DOHH2 (cell line): ENCODE measurements at regions not wholly inside any gene's neighbourhood (a gene's known extent, or its start where the extent isn't known, plus 50 kb on each side); places are given as distances from the start of the nearest gene placed in this dataset.
"Not testable (repeated sequence)": the region's sequence is repeated elsewhere in the genome, so short reads cannot be mapped to it uniquely, and the experiment has no call there.

Experiments used
- H3F3A ChIP-seq: fragments of 200-600 bp; sonication (generic), shearing (Covaris generic); 2 replicates; pipeline ENCODE4 v1.6.0; 2016; ENCODE audit warnings: antibody characterized with exemption, mild to moderate bottlenecking; ENCODE audit not compliant: control insufficient read depth, insufficient read depth
- H3K27ac ChIP-seq: fragments of 200-600 bp; sonication (generic); 2 replicates; pipeline ENCODE4 v1.5.1; 2014; ENCODE audit warnings: low read depth, mild to moderate bottlenecking, low read length, moderate library complexity
- H3K27me3 ChIP-seq: fragments of 200-600 bp; sonication (generic); 2 replicates; pipeline ENCODE4 v1.6.1; 2014; ENCODE audit warnings: mild to moderate bottlenecking, low read length, mixed read lengths; ENCODE audit not compliant: control insufficient read depth
- H3K36me3 ChIP-seq: fragments of 200-600 bp; sonication (generic); 2 replicates; pipeline ENCODE4 v1.6.1; 2014; ENCODE audit warnings: mild to moderate bottlenecking, low read length, moderate library complexity, mixed read lengths; ENCODE audit not compliant: control insufficient read depth
- H3K4me1 ChIP-seq: fragments of 200-600 bp; sonication (generic); 2 replicates; pipeline ENCODE4 v1.6.1; 2014; ENCODE audit warnings: mild to moderate bottlenecking, low read length, mixed read lengths; ENCODE audit not compliant: control insufficient read depth
- H3K4me2 ChIP-seq: fragments of 200-600 bp; sonication (generic); 2 replicates; pipeline ENCODE4 v1.6.0; 2014; ENCODE audit warnings: mild to moderate bottlenecking, low read length, moderate library complexity
- H3K4me3 ChIP-seq: fragments of 200-600 bp; sonication (generic); 2 replicates; pipeline ENCODE4 v1.5.1; 2014; ENCODE audit warnings: mild to moderate bottlenecking, low read length, mixed read lengths
- H3K79me2 ChIP-seq: fragments of 200-600 bp; sonication (generic); 2 replicates; pipeline ENCODE4 v1.6.1; 2014; ENCODE audit warnings: mild to moderate bottlenecking, low read length, mixed read lengths; ENCODE audit not compliant: control insufficient read depth
- H3K9me2 ChIP-seq: fragments of 200-600 bp; sonication (generic); replicated peaks from 2 replicates; pipeline ENCODE4 v1.6.1; 2014; ENCODE audit warnings: mild to moderate bottlenecking, low read length, mixed read lengths; ENCODE audit not compliant: control insufficient read depth
- H3K9me3 ChIP-seq: fragments of 200-600 bp; sonication (generic); 2 replicates; pipeline ENCODE4 v1.6.1; 2014; ENCODE audit warnings: antibody characterized with exemption, low read length, mixed read lengths; ENCODE audit not compliant: control insufficient read depth, insufficient read depth
- H4K20me1 ChIP-seq: fragments of 200-600 bp; sonication (generic); 2 replicates; pipeline ENCODE4 v1.6.0; 2014; ENCODE audit warnings: low read depth, mild to moderate bottlenecking, antibody characterized with exemption, low read length, moderate library complexity; ENCODE audit not compliant: control insufficient read depth, insufficient read depth
- EZH2phosphoT487 ChIP-seq: fragments of 200-600 bp; sonication (generic); IDR thresholded peaks from 2 replicates; pipeline ENCODE4 v1.6.1; 2017; ENCODE audit warnings: borderline replicate concordance, mild to moderate bottlenecking, antibody characterized with exemption, low read length, moderate library complexity, mixed read lengths
- TF ChIP-seq, protein P1 (sequence below): fragments of 200-600 bp; sonication (generic); IDR thresholded peaks from one replicate; pipeline ENCODE4 v1.5.1; 2014; ENCODE audit warnings: antibody characterized with exemption, mild to moderate bottlenecking, low read depth, low read length; ENCODE audit not compliant: poor library complexity, severe bottlenecking

DNA sequence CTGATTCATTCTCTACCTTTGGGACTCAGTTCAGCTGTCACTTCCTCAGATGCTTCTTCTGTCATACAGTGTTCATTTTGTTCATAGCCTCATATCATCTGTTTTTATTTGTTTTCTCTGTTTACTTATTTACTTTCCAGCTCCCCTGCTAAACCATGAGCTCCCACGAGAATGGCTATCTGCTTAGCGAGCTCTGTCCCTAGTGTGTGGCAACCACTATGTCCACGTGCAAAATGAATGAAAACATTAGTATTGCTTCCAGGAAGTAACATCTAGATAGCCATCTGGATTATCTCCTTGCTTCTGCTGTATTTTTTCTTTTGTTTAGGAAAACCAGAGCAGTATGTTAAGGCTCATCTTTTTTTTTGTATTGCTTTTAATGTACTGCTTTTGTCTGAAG lies 417.0 kb upstream of the SLC35B3 start:
- TF ChIP-seq EZH2phosphoT487: no peak
- TF ChIP-seq, protein P1, sequence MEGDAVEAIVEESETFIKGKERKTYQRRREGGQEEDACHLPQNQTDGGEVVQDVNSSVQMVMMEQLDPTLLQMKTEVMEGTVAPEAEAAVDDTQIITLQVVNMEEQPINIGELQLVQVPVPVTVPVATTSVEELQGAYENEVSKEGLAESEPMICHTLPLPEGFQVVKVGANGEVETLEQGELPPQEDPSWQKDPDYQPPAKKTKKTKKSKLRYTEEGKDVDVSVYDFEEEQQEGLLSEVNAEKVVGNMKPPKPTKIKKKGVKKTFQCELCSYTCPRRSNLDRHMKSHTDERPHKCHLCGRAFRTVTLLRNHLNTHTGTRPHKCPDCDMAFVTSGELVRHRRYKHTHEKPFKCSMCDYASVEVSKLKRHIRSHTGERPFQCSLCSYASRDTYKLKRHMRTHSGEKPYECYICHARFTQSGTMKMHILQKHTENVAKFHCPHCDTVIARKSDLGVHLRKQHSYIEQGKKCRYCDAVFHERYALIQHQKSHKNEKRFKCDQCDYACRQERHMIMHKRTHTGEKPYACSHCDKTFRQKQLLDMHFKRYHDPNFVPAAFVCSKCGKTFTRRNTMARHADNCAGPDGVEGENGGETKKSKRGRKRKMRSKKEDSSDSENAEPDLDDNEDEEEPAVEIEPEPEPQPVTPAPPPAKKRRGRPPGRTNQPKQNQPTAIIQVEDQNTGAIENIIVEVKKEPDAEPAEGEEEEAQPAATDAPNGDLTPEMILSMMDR: no peak
- H3K36me3 ChIP-seq: no peaks in the 10 kb centered on the region
- H3K9me2 ChIP-seq: no peaks in the 10 kb centered on the region
- no peaks in the 10 kb centered on the region for H3K9me3 ChIP-seq
- no peak overlapping the region for H3K4me3 ChIP-seq
- no peaks in the 10 kb centered on the region for H3K79me2 ChIP-seq
- H3K4me2 ChIP-seq: no peak overlapping the region
- H3K4me1 ChIP-seq: no peaks in the 10 kb centered on the region
- no peaks in the 10 kb centered on the region for H3K27me3 ChIP-seq
- H3K27ac ChIP-seq: no peak overlapping the region
- H3F3A ChIP-seq: no peaks in the 10 kb centered on the region
- H4K20me1 ChIP-seq: no peaks in the 10 kb centered on the region

DNA sequence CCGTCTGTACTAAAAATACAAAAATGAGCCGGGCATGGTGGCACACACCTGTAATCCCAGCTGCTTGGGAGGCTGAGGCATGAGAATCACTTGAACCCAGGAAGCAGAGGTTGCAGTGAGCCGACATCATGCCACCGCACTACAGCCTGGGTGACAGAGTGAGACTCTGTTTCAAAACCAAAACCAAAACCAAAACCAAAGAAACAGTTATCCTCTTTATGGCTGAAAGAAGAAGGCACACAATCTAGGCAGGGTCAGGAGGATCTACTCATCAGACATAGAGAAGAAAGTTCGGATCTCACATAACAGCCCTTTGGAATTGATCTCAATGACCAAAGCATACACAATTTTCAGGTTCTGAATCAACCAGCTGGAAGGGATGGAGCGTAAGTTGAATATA lies 411.3 kb upstream of the SLC35B3 start:
- not testable (repeated sequence) for H3F3A ChIP-seq, H3K4me2 ChIP-seq, H3K79me2 ChIP-seq, H4K20me1 ChIP-seq, H3K27ac ChIP-seq, H3K9me3 ChIP-seq, H3K4me1 ChIP-seq, H3K9me2 ChIP-seq, H3K4me3 ChIP-seq, H3K27me3 ChIP-seq, H3K36me3 ChIP-seq

DNA sequence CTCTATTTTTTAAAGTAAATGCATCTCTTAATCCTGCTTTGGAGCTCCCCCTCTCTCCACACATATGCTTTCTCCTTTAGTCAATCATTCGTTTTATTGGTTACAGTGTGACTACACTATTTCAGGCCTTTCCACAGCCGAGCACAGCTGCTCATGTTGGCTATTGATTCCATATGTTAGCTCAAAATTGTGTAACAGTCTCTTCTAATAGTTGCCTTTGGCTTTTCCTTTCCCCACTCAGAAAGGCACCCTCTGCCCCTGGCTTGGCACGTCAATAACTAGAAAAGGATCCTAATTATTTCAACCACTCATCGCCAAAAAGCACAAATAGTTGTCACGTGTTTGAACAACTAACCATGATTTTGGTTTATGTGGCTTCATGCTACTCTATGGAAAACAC lies 410.3 kb upstream of the SLC35B3 start:
- Histone ChIP-seq H4K20me1 (no peaks in the 10 kb centered on the region), H3K27ac (no peak overlapping the region), H3F3A (no peaks in the 10 kb centered on the region), H3K79me2 (no peaks in the 10 kb centered on the region), H3K9me2 (no peaks in the 10 kb centered on the region), H3K4me3 (no peak overlapping the region), H3K4me1 (no peaks in the 10 kb centered on the region), H3K9me3 (no peaks in the 10 kb centered on the region), H3K4me2 (no peak overlapping the region), H3K36me3 (no peaks in the 10 kb centered on the region), H3K27me3 (no peaks in the 10 kb centered on the region)
- TF ChIP-seq, protein P1: no peak
- TF ChIP-seq EZH2phosphoT487: no peak

DNA sequence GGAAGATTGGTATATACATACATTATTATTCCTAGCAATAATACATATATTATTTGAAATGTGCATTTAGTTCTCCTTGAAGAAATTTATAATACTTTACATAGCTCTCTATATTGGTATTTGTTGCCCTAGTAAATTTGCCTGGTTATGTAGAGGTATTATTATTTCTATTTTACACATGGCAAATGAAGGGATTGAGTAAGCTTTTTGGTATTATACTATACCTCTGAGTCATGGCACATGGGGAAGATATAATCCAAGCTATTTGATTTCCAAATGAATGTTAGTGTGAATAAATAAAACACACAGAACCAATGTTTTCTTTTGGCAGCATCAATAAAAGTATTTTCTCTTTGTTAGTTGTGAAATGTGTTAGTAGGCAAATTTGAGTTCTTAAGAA lies 409.6 kb upstream of the SLC35B3 start:
- Histone ChIP-seq H3K79me2 (no peaks in the 10 kb centered on the region), H3K27ac (no peak overlapping the region)

More for the DNA sequence above, 409.6 kb upstream of the SLC35B3 start:
- H3K9me3 ChIP-seq: no peaks in the 10 kb centered on the region
- no peaks in the 10 kb centered on the region for H4K20me1 ChIP-seq
- no peak overlapping the region for H3K4me2 ChIP-seq
- no peaks in the 10 kb centered on the region for H3K4me1 ChIP-seq
- no peaks in the 10 kb centered on the region for H3K9me2 ChIP-seq
- no peaks in the 10 kb centered on the region for H3K36me3 ChIP-seq
- no peak overlapping the region for H3K4me3 ChIP-seq
- TF ChIP-seq EZH2phosphoT487: no peak
- TF ChIP-seq, protein P1: no peak
- no peaks in the 10 kb centered on the region for H3K27me3 ChIP-seq
- H3F3A ChIP-seq: no peaks in the 10 kb centered on the region
